H1 (cell line): ENCODE measurements at regions not wholly inside any gene's neighbourhood (a gene's known extent, or its start where the extent isn't known, plus 50 kb on each side); places are given as distances from the start of the nearest gene placed in this dataset.

Source experiments
- CTCF ChIA-PET: fragments of 300-600 bp; sonication (Branson Sonifier 250); formaldehyde crosslinking; loops from one replicate; lab custom pipeline; 2021; ENCODE audit not compliant: partially characterized antibody; lab: Charles Lee
- POLR2A ChIA-PET: fragments of 300-600 bp; sonication (Branson Sonifier 250); formaldehyde crosslinking; loops from one replicate; lab custom pipeline; 2021; ENCODE audit warnings: inconsistent platforms; ENCODE audit not compliant: partially characterized antibody; lab: Charles Lee
- DNase-seq, 2 experiments: peaks; one replicate each; pipeline versions ENCODE4 v3.0.0 to v3.0.0-alpha.2; 2010 to 2022; ENCODE audit warnings: low spot score in 2 of 2, low read depth in 1 of 2, mixed read lengths in 1 of 2
- FAIRE-seq: peaks from 2 replicates; lab custom pipeline; 2011; peaks lifted over from hg19 to GRCh38; lab: Jason Lieb, UNC
- H2AFZ ChIP-seq: 2 replicates; pipeline ENCODE4 v1.8.1; 2012; ENCODE audit warnings: low read length, inconsistent platforms
- H2AK5ac ChIP-seq: 2 replicates; pipeline ENCODE4 v1.6.1; 2013; ENCODE audit warnings: low read depth, low read length
- H2BK120ac ChIP-seq: replicated peaks from 2 replicates; pipeline ENCODE3; 2013; ENCODE audit warnings: low read depth, low read length, inconsistent platforms
- H2BK12ac ChIP-seq: 2 replicates; pipeline ENCODE4 v1.6.1; 2013; ENCODE audit warnings: low read depth, low read length
- H2BK15ac ChIP-seq: 2 replicates; pipeline ENCODE4 v1.6.1; 2013; ENCODE audit warnings: low read length
- H2BK20ac ChIP-seq: 2 replicates; pipeline ENCODE4 v1.6.1; 2013; ENCODE audit warnings: low read length
- H2BK5ac ChIP-seq: 2 replicates; pipeline ENCODE4 v1.6.1; 2013; ENCODE audit warnings: low read depth, low read length
- H3K14ac ChIP-seq: 2 replicates; pipeline ENCODE4 v1.6.1; 2013; ENCODE audit warnings: inconsistent platforms; ENCODE audit not compliant: insufficient read length
- H3K18ac ChIP-seq: 2 replicates; pipeline ENCODE4 v1.6.1; 2013; ENCODE audit warnings: low read length; ENCODE audit errors: extremely low read depth
- H3K23ac ChIP-seq: 2 replicates; pipeline ENCODE4 v1.6.1; 2013; ENCODE audit warnings: inconsistent platforms; ENCODE audit not compliant: insufficient read length
- H3K23me2 ChIP-seq: 2 replicates; pipeline ENCODE4 v1.6.1; 2013; ENCODE audit warnings: low read depth, low read length
- H3K27ac ChIP-seq: 2 replicates; pipeline ENCODE4 v1.6.1; 2011; ENCODE audit warnings: low read depth, low read length, inconsistent platforms
- H3K27me3 ChIP-seq, 4 experiments: replicated peaks in 1 of 4; 1 replicate in 1 of 4; 2 replicates in 3 of 4; pipeline versions ENCODE4 v1.6.1 to v1.8.1; 2011 to 2013; ENCODE audit warnings: low read length in 3 of 4, mild to moderate bottlenecking in 3 of 4, inconsistent platforms in 2 of 4, mixed read lengths in 2 of 4, moderate library complexity in 1 of 4; ENCODE audit not compliant: control insufficient read depth in 3 of 4, insufficient read depth in 3 of 4; ENCODE audit errors: extremely low read depth in 1 of 4
- H3K36me3 ChIP-seq, 4 experiments: 2 replicates each; pipeline versions ENCODE4 v1.6.1 to v1.8.1; 2011 to 2013; ENCODE audit warnings: mild to moderate bottlenecking in 4 of 4, low read length in 3 of 4, moderate library complexity in 2 of 4, control low read depth in 1 of 4, inconsistent platforms in 1 of 4; ENCODE audit not compliant: insufficient read depth in 4 of 4, control insufficient read depth in 2 of 4
- H3K4ac ChIP-seq: replicated peaks from 2 replicates; pipeline ENCODE3; 2013; ENCODE audit warnings: low read length, low read depth, mixed read lengths, inconsistent platforms; ENCODE audit not compliant: insufficient read length
- H3K4me1 ChIP-seq, 4 experiments: replicated peaks in 1 of 4; 1 replicate in 1 of 4; 2 replicates in 3 of 4; pipeline versions ENCODE4 v1.6.1 to v1.8.1; 2011 to 2013; ENCODE audit warnings: low read length in 3 of 4, inconsistent platforms in 2 of 4, mixed read lengths in 1 of 4; ENCODE audit not compliant: insufficient read depth in 4 of 4, control insufficient read depth in 3 of 4
- H3K4me2 ChIP-seq, 2 experiments: 2 replicates each; pipeline versions ENCODE4 v1.6.1 to v1.8.1; 2011 to 2013; ENCODE audit warnings: low read depth in 2 of 2, low read length in 2 of 2, control low read depth in 1 of 2, inconsistent platforms in 1 of 2, mild to moderate bottlenecking in 1 of 2; ENCODE audit not compliant: insufficient read depth in 1 of 2
- H3K4me3 ChIP-seq, 4 experiments: fragments of 200-600, 300-600 bp in 1 of 4; sonication (generic), shearing (Covaris generic), sonication (Bioruptor Twin) in 1 of 4; 2 replicates each; pipeline versions ENCODE4 v1.5.1 to v1.8.1; 2011 to 2016; ENCODE audit warnings: low read length in 4 of 4, low read depth in 3 of 4, control low read depth in 2 of 4, inconsistent platforms in 2 of 4, mild to moderate bottlenecking in 2 of 4, mixed read lengths in 1 of 4, moderate library complexity in 1 of 4; ENCODE audit not compliant: insufficient read depth in 2 of 4; ENCODE audit errors: extremely low read depth in 1 of 4
- H3K56ac ChIP-seq: replicated peaks from 2 replicates; pipeline ENCODE3; 2013; ENCODE audit warnings: low read depth, mild to moderate bottlenecking, mixed read lengths, low read length, inconsistent platforms; ENCODE audit not compliant: insufficient read length
- H3K79me1 ChIP-seq: 2 replicates; pipeline ENCODE4 v1.6.1; 2013; ENCODE audit warnings: low read depth, low read length, control low read depth
- H3K79me2 ChIP-seq, 2 experiments: 2 replicates each; pipeline versions ENCODE4 v1.6.1 to v1.8.1; 2012 to 2013; ENCODE audit warnings: low read length in 2 of 2, mild to moderate bottlenecking in 2 of 2, inconsistent platforms in 1 of 2; ENCODE audit not compliant: insufficient read depth in 2 of 2, control insufficient read depth in 1 of 2
- H3K9ac ChIP-seq, 4 experiments: replicated peaks in 1 of 4; 1 replicate in 1 of 4; 2 replicates in 3 of 4; pipeline versions ENCODE4 v1.6.1 to v1.8.1; 2011 to 2013; ENCODE audit warnings: low read depth in 3 of 4, low read length in 3 of 4, control low read depth in 2 of 4, mild to moderate bottlenecking in 2 of 4, moderate library complexity in 2 of 4, inconsistent platforms in 1 of 4; ENCODE audit errors: extremely low read depth in 1 of 4
- H3K9me3 ChIP-seq, 2 experiments: 2 replicates each; pipeline versions ENCODE4 v1.6.1 to v1.8.1; 2012 to 2013; ENCODE audit warnings: mild to moderate bottlenecking in 2 of 2, moderate library complexity in 2 of 2, control low read depth in 1 of 2, inconsistent platforms in 1 of 2, low read depth in 1 of 2, low read length in 1 of 2, mixed read lengths in 1 of 2; ENCODE audit not compliant: insufficient read depth in 2 of 2
- H4K20me1 ChIP-seq, 2 experiments: replicated peaks in 1 of 2; 2 replicates each; pipeline versions ENCODE3 to v1.8.1; 2011 to 2013; ENCODE audit warnings: inconsistent platforms in 2 of 2, low read length in 2 of 2, mild to moderate bottlenecking in 1 of 2; ENCODE audit not compliant: insufficient read depth in 2 of 2, control insufficient read depth in 1 of 2
- H4K5ac ChIP-seq: 2 replicates; pipeline ENCODE4 v1.6.1; 2013; ENCODE audit warnings: low read length, low read depth, mixed read lengths, inconsistent platforms; ENCODE audit not compliant: insufficient read length
- H4K8ac ChIP-seq: 2 replicates; pipeline ENCODE4 v1.8.0; 2013; ENCODE audit warnings: mild to moderate bottlenecking, moderate library complexity, low read length, inconsistent platforms; ENCODE audit not compliant: insufficient read depth; ENCODE audit errors: extremely low read depth
- H4K91ac ChIP-seq: replicated peaks from 2 replicates; pipeline ENCODE3; 2013; ENCODE audit warnings: low read length, mixed read lengths, inconsistent platforms; ENCODE audit not compliant: insufficient read length
- CHD2 ChIP-seq: IDR thresholded peaks from 2 replicates; pipeline ENCODE4 v1.6.1; 2012; ENCODE audit warnings: low read length, improper control_type of control experiment
- EZH2 ChIP-seq: fragments of 200-600 bp; sonication (generic); IDR thresholded peaks from 2 replicates; pipeline ENCODE4 v1.7.1; 2012; ENCODE audit warnings: low read depth, mild to moderate bottlenecking, moderate library complexity, low read length, inconsistent platforms; ENCODE audit not compliant: severe bottlenecking
- GABPA ChIP-seq: IDR thresholded peaks from 2 replicates; pipeline ENCODE4 v1.6.1; 2011; ENCODE audit warnings: mild to moderate bottlenecking, low read length, moderate library complexity, borderline replicate concordance; ENCODE audit not compliant: insufficient read depth
- JUND ChIP-seq: IDR thresholded peaks from 2 replicates; pipeline ENCODE4 v1.6.1; 2011; ENCODE audit warnings: mild to moderate bottlenecking, improper control_type of control experiment, low read length
- RFX5 ChIP-seq: IDR thresholded peaks from 2 replicates; pipeline ENCODE4 v1.6.1; 2011; ENCODE audit warnings: low read depth, low read length, improper control_type of control experiment, borderline replicate concordance
- RXRA ChIP-seq: IDR thresholded peaks from 2 replicates; pipeline ENCODE4 v1.6.1; 2011; ENCODE audit warnings: low read depth, mild to moderate bottlenecking, low read length, moderate library complexity; ENCODE audit not compliant: insufficient read depth
- SIN3A ChIP-seq, 2 experiments: IDR thresholded peaks in 1 of 2; conservative IDR thresholded peaks in 1 of 2; 2 replicates each; pipeline ENCODE4 v1.6.1; 2011 to 2012; ENCODE audit warnings: low read length in 2 of 2, improper control_type of control experiment in 1 of 2, low read depth in 1 of 2, mild to moderate bottlenecking in 1 of 2
- SIX5 ChIP-seq: IDR thresholded peaks from 2 replicates; pipeline ENCODE4 v1.6.1; 2011; ENCODE audit warnings: mild to moderate bottlenecking, low read depth, low read length
- SP4 ChIP-seq: IDR thresholded peaks from 2 replicates; pipeline ENCODE4 v1.6.1; 2012; ENCODE audit warnings: low read length, inconsistent platforms
- WGBS, 2 experiments: shearing (Covaris generic) in 1 of 2; methylation state at CpG; one replicate each; pipeline versions ENCODE4 v1.1.6 to v1.1.7; 2013 to 2015; ENCODE audit warnings: low lambda C conversion rate in 2 of 2, mixed read lengths in 2 of 2, inconsistent platforms in 1 of 2, low coverage in 1 of 2, missing lambda C conversion rate in 1 of 2; ENCODE audit not compliant: insufficient replicate concordance in 2 of 2, insufficient coverage in 1 of 2, insufficient read length in 1 of 2; ENCODE audit errors: extremely low coverage in 1 of 2, missing lambda C conversion rate in 1 of 2; 5-methylcytosine and 5-hydroxymethylcytosine counted together
- TF ChIP-seq, protein P1 (sequence below): IDR thresholded peaks from 2 replicates; pipeline ENCODE4 v1.6.1; 2011; ENCODE audit warnings: low read depth, mild to moderate bottlenecking, low read length; ENCODE audit not compliant: insufficient read depth

DNA sequence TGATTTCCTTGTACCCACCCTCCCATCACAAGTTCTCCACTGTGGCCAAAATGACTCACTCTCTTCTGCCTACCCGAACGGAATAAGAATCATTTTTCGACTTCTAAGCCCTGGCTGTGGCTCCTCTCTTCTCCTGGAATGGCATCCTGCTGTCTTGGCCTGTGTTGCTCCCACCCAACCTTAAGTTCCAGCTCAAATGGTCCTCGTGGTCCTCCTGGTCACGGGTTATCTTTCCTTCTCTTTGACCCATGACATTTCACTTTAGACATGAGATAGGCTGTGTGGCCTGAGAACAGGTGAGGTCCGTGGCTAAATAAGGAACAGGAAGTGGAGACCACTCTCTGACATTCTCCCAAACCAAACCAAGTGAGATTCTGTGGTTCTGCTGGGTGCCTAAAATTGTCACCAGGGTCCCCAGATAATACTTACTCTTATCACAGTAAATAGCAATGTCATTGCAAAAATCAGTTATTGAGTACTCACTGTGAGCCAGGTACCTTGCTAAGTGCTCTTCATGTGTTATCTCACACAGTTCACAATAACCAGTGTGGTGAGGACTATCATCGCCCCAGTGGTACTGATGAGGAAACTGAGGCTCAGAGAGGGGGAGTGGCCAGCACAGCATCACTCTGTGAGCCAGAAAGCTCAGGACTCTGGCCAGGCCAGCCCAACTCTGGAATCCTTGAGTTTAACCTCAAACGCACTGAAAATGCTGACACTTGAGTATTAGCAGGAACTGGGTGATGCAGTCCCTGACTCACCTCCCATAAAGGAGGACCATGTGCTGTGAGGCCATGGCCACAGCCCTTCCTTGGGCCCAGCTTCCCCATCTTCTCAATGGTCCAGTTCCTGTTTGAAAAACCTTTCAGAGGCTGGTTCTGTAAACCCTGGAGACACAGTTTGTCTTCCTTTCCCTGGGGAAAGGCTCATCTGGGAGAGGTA lies 74.8 kb upstream of the SIRPA start:
- H2BK20ac ChIP-seq, result no peak overlapping the region; the same call in 1 of the 2 replicates
- H4K8ac ChIP-seq, result peak overlapping the region; percentile 32; the same call in 1 of the 2 replicates
- peak overlapping the region; percentile 10; the same call in 1 of the 2 replicates for H3K18ac ChIP-seq
- H3K36me3 ChIP-seq, result no peaks in the 10 kb centered on the region
- no peak overlapping the region for H3K14ac ChIP-seq
- no peak overlapping the region for H2BK120ac ChIP-seq
- H4K91ac ChIP-seq, result no peak overlapping the region
- H3K9me3 ChIP-seq, result no peaks in the 10 kb centered on the region
- H3K27ac ChIP-seq, result no peak overlapping the region
- H3K4me2 ChIP-seq, result no peak overlapping the region; a peak in 1 of 4 replicates
- H3K56ac ChIP-seq, result no peak overlapping the region
- H2AK5ac ChIP-seq, result peak overlapping the region; percentile 20; the same call in 1 of the 2 replicates
- no peak overlapping the region for H3K4me3 ChIP-seq
- peak overlapping the region; percentile 35; the same call in 1 of the 2 replicates for H2BK5ac ChIP-seq
- no peak overlapping the region; the same call in 1 of the 2 replicates for H2BK12ac ChIP-seq
- no peaks in the 10 kb centered on the region; a peak in 1 of 7 replicates for H3K27me3 ChIP-seq
- no peak overlapping the region for H4K5ac ChIP-seq
- 83% methylated on average over 8 of the region's 8 CpGs; no CpG with 5 or more reads in 1 of the 2 experiments for WGBS, 2 experiments
- H2BK15ac ChIP-seq, result no peak overlapping the region
- FAIRE-seq, result no peak
- H3K23me2 ChIP-seq, result peaks cover 4% of the 10 kb centered on the region; the same call in 1 of the 2 replicates
- no peak overlapping the region for H3K9ac ChIP-seq
- no peaks in the 10 kb centered on the region for H4K20me1 ChIP-seq
- H3K4me1 ChIP-seq, result peaks cover 6 to 30% (median 18%) of the 10 kb centered on the region in 4 experiments
- no peak overlapping the region for H3K4ac ChIP-seq
- H3K79me2 ChIP-seq, result no peaks in the 10 kb centered on the region
- H3K79me1 ChIP-seq, result no peaks in the 10 kb centered on the region
- no peak overlapping the region for H2AFZ ChIP-seq
- TF ChIP-seq JUND (no peak), SP4 (no peak), SIX5 (no peak), EZH2 (no peak), SIN3A (conservative IDR thresholded peaks at IDR 0.05 in 1 of 2, IDR thresholded peaks at IDR 0.05 in 1 of 2; ENCODE audit: low read depth in 1 of 2, low read length in 2 of 2) (no peak), RFX5 (no peak), RXRA (no peak), GABPA (no peak), CHD2 (no peak)
- TF ChIP-seq, protein P1, sequence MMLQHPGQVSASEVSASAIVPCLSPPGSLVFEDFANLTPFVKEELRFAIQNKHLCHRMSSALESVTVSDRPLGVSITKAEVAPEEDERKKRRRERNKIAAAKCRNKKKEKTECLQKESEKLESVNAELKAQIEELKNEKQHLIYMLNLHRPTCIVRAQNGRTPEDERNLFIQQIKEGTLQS, result no peak
- TF ChIP-seq, all 59 proteins: peak for 0
- no peak for DNase-seq
- POLR2A ChIA-PET, result interaction anchor here (1.4 to 4.2 kb wide), 4 partner anchors 10 to 29 kb away, joined by 3 to 26 read pairs (median 4); no protein-coding TSS in a partner anchor
- CTCF ChIA-PET, result interaction anchor here (0.6 to 4.0 kb wide), 10 partner anchors 8 to 382 kb away, joined by 3 to 21 read pairs (median 4); no protein-coding TSS in a partner anchor
- H3K23ac ChIP-seq, result no peak overlapping the region
